Mammary epithelial cell (primary cell): ENCODE measurements at regions not wholly inside any gene's neighbourhood (a gene's known extent, or its start where the extent isn't known, plus 50 kb on each side); places are given as distances from the start of the nearest gene placed in this dataset.

Experiments
- CTCF ChIP-seq, 2 donors: IDR thresholded peaks in 1 of 2; conservative IDR thresholded peaks in 1 of 2; 2 replicates each; pipeline ENCODE4 v1.5.1; 2011 to 2012; ENCODE audit warnings: inconsistent platforms in 2 of 2, low read length in 2 of 2, mild to moderate bottlenecking in 2 of 2, control low read depth in 1 of 2, low read depth in 1 of 2; ENCODE audit not compliant: insufficient read depth in 1 of 2; ENCODE audit errors: extremely low read depth in 1 of 2
- EZH2 ChIP-seq: IDR thresholded peaks from 2 replicates; pipeline ENCODE4 v1.6.1; 2012; ENCODE audit warnings: low read length, inconsistent platforms, borderline replicate concordance

GRCh38 chr2:81276595-81276994 is 972.0 kb upstream of the LRRTM1 start:
- TF ChIP-seq CTCF (conservative IDR thresholded peaks at IDR 0.05 in 1 of 2, IDR thresholded peaks at IDR 0.05 in 1 of 2; ENCODE audit: extremely low read depth in 1 of 2, insufficient read depth in 1 of 2, low read depth in 1 of 2, low read length in 2 of 2) (no peak), EZH2 (no peak)
